MM.1S (cell line): ENCODE measurements at regions not wholly inside any gene's neighbourhood (a gene's known extent, or its start where the extent isn't known, plus 50 kb on each side); places are given as distances from the start of the nearest gene placed in this dataset.

ENCODE experiments used
- DNase-seq: peaks from one replicate; pipeline ENCODE4 v3.0.0-alpha.2; 2015
- H2AFZ ChIP-seq: fragments of 300-600 bp; sonication (generic); 2 replicates; pipeline ENCODE4 v1.6.0; 2016; ENCODE audit warnings: antibody characterized with exemption, low read length
- H3F3A ChIP-seq: fragments of 300-600 bp; sonication (generic); 2 replicates; pipeline ENCODE4 v1.6.1; 2016; ENCODE audit warnings: mild to moderate bottlenecking, antibody characterized with exemption, low read length, moderate library complexity, mixed read lengths; ENCODE audit not compliant: insufficient read depth
- H3K27ac ChIP-seq: fragments of 300-600 bp; sonication (generic); 2 replicates; pipeline ENCODE4 v1.5.1; 2016; ENCODE audit warnings: mild to moderate bottlenecking, low read length
- H3K27me3 ChIP-seq: fragments of 300-600 bp; sonication (generic); replicated peaks from 2 replicates; pipeline ENCODE4 v1.6.0; 2016; ENCODE audit warnings: low read length; ENCODE audit not compliant: insufficient read depth
- H3K36me3 ChIP-seq: fragments of 300-600 bp; sonication (generic); replicated peaks from 2 replicates; pipeline ENCODE4 v1.6.1; 2016; ENCODE audit warnings: mild to moderate bottlenecking, low read length, mixed read lengths; ENCODE audit not compliant: insufficient read depth
- H3K4me1 ChIP-seq: fragments of 300-600 bp; sonication (generic); 2 replicates; pipeline ENCODE4 v1.6.1; 2016; ENCODE audit warnings: low read length, mixed read lengths
- H3K4me2 ChIP-seq: fragments of 300-600 bp; sonication (generic); 2 replicates; pipeline ENCODE4 v1.6.0; 2016; ENCODE audit warnings: low read depth, low read length
- H3K4me3 ChIP-seq: fragments of 300-600 bp; sonication (generic); 2 replicates; pipeline ENCODE4 v1.5.1; 2016; ENCODE audit warnings: low read length, mixed read lengths
- H3K79me2 ChIP-seq: fragments of 300-600 bp; sonication (generic); 2 replicates; pipeline ENCODE4 v1.6.1; 2016; ENCODE audit warnings: mixed run types, low read length, mixed read lengths
- H3K9ac ChIP-seq: fragments of 300-600 bp; sonication (generic); 2 replicates; pipeline ENCODE4 v1.6.1; 2016; ENCODE audit warnings: low read length, mixed read lengths
- H3K9me2 ChIP-seq: fragments of 300-600 bp; sonication (generic); replicated peaks from 2 replicates; pipeline ENCODE4 v1.6.1; 2016; ENCODE audit warnings: mild to moderate bottlenecking, low read length, mixed read lengths; ENCODE audit not compliant: insufficient read depth
- H3K9me3 ChIP-seq: fragments of 300-600 bp; sonication (generic); replicated peaks from 2 replicates; pipeline ENCODE4 v1.6.1; 2016; ENCODE audit warnings: mild to moderate bottlenecking, low read length, mixed read lengths; ENCODE audit not compliant: insufficient read depth
- H4K20me1 ChIP-seq: fragments of 300-600 bp; sonication (generic); 2 replicates; pipeline ENCODE4 v1.6.1; 2016; ENCODE audit warnings: mild to moderate bottlenecking, low read length, moderate library complexity, mixed read lengths; ENCODE audit not compliant: insufficient read depth
- EZH2 ChIP-seq: fragments of 300-600 bp; sonication (generic); optimal IDR thresholded peaks from 2 replicates; pipeline ENCODE3; 2017; ENCODE audit warnings: low read depth, mild to moderate bottlenecking, antibody characterized with exemption, low read length, mixed read lengths
- EZH2phosphoT487 ChIP-seq: fragments of 300-600 bp; sonication (generic); IDR thresholded peaks from 2 replicates; pipeline ENCODE4 v1.6.1; 2018; ENCODE audit warnings: antibody characterized with exemption, low read length
- TF ChIP-seq, protein P1 (sequence below): fragments of 300-600 bp; sonication (generic); IDR thresholded peaks from 2 replicates; pipeline ENCODE4 v1.5.1; 2016; ENCODE audit warnings: antibody characterized with exemption, low read length, mixed read lengths

DNA sequence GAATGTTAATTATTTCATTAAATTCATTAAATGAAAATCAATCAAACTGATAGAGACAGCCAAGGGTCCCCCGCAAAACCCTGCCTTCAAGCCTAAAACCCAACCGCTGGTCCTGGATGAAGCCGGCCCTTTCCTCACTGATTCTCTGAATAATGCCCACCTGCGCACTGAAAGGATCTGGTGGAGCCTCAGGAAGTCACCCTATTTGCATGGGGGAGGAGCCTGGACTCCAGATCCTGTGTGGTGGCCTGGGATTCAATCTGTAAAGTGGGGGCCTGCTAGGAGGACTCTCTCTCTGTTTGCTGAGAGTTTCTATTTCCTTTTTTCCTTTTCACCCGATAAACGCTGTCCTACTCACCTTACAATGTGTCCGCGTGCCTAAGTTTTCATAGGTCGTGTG lies 97.9 kb upstream of the ADAMTS3 start:
- H4K20me1 ChIP-seq: no peaks in the 10 kb centered on the region
- H3K27ac ChIP-seq: no peak overlapping the region
- no peak overlapping the region for H2AFZ ChIP-seq
- H3K4me1 ChIP-seq: no peaks in the 10 kb centered on the region
- H3K9ac ChIP-seq: no peak overlapping the region
- H3K4me2 ChIP-seq: no peak overlapping the region
- H3K79me2 ChIP-seq: no peaks in the 10 kb centered on the region
- H3K27me3 ChIP-seq: no peaks in the 10 kb centered on the region
- H3K9me3 ChIP-seq: no peaks in the 10 kb centered on the region
- no peaks in the 10 kb centered on the region for H3K36me3 ChIP-seq
- no peaks in the 10 kb centered on the region for H3K9me2 ChIP-seq
- no peak for DNase-seq
- no peaks in the 10 kb centered on the region for H3F3A ChIP-seq
- H3K4me3 ChIP-seq: no peak overlapping the region
- no peak for TF ChIP-seq EZH2phosphoT487
- TF ChIP-seq, protein P1, sequence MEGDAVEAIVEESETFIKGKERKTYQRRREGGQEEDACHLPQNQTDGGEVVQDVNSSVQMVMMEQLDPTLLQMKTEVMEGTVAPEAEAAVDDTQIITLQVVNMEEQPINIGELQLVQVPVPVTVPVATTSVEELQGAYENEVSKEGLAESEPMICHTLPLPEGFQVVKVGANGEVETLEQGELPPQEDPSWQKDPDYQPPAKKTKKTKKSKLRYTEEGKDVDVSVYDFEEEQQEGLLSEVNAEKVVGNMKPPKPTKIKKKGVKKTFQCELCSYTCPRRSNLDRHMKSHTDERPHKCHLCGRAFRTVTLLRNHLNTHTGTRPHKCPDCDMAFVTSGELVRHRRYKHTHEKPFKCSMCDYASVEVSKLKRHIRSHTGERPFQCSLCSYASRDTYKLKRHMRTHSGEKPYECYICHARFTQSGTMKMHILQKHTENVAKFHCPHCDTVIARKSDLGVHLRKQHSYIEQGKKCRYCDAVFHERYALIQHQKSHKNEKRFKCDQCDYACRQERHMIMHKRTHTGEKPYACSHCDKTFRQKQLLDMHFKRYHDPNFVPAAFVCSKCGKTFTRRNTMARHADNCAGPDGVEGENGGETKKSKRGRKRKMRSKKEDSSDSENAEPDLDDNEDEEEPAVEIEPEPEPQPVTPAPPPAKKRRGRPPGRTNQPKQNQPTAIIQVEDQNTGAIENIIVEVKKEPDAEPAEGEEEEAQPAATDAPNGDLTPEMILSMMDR: no peak
- TF ChIP-seq EZH2: no peak

DNA sequence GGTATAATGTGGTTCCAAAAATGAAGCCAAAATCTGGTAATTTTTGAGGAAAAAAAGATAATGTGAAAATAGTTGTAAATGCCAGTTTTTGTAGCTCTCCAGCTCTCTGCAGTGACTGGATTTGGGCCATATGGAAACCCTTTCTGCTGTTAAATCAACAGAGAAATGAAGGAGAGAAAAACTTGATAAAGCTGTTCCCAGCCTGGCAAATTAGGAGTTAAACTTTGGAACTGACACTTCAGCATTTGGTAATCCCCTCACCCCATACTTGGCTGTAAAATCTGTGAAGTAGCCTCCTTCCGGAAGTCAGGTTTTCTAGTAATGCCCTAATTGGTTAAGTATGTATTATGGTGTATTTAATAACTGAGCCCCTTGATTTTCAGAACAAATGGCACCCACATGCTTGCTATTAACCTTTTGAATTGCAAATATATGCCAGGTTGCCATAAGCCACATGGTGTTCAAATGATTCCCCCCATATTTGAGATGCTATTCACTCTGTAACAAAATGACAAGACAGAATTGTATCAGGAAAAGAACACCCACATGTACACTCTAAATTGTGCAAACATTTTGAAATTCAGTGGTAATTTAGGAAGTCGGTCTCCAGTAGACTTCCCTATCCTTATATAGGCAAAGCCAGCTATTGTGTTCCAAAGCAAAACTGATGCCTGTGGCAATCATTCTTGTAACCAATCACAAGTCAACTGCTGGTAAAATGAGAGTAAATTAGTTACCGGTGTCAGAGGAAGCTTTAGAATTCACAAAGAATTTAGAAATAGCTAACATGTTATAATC lies 96.3 kb upstream of the ADAMTS3 start:
- Histone ChIP-seq H4K20me1 (no peaks in the 10 kb centered on the region), H2AFZ (no peak overlapping the region), H3F3A (no peaks in the 10 kb centered on the region), H3K27ac (no peak overlapping the region), H3K4me3 (no peak overlapping the region), H3K9me3 (no peaks in the 10 kb centered on the region), H3K9me2 (no peaks in the 10 kb centered on the region), H3K36me3 (no peaks in the 10 kb centered on the region), H3K4me1 (no peaks in the 10 kb centered on the region), H3K79me2 (no peaks in the 10 kb centered on the region), H3K27me3 (no peaks in the 10 kb centered on the region), H3K4me2 (no peak overlapping the region), H3K9ac (no peak overlapping the region)
- no peak for DNase-seq
- TF ChIP-seq EZH2 (no peak), EZH2phosphoT487 (no peak)

DNA sequence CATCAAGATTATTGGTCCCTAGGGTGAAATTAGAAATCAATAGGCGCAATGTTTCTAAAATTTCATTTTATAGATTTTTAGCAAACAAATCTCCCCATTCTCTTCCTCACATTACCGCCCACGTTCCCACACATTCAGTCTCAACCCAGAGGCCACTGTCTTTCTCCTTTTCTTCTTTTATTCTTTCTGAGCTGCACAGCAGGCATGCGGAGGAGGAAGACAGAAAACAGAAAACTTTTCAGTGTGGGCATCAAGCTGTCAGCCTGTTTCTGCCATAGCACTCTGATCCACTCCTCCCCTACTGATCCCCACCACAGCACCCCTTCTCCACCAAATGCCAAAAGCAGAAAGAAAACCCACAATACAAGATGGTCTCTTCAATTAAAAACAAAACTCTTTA lies 94.8 kb upstream of the ADAMTS3 start:
- H3K27ac ChIP-seq: no peak overlapping the region
- no peak overlapping the region for H3K4me2 ChIP-seq
- H3F3A ChIP-seq: no peaks in the 10 kb centered on the region
- no peaks in the 10 kb centered on the region for H3K79me2 ChIP-seq
- H3K27me3 ChIP-seq: no peaks in the 10 kb centered on the region
- H3K36me3 ChIP-seq: no peaks in the 10 kb centered on the region
- H3K9ac ChIP-seq: no peak overlapping the region
- H2AFZ ChIP-seq: no peak overlapping the region
- H4K20me1 ChIP-seq: no peaks in the 10 kb centered on the region
- no peaks in the 10 kb centered on the region for H3K9me2 ChIP-seq
- H3K4me3 ChIP-seq: no peak overlapping the region
- no peaks in the 10 kb centered on the region for H3K4me1 ChIP-seq
- TF ChIP-seq EZH2phosphoT487 (no peak), EZH2 (no peak)
- TF ChIP-seq, protein P1: no peak
- H3K9me3 ChIP-seq: no peaks in the 10 kb centered on the region
- DNase-seq: no peak

DNA sequence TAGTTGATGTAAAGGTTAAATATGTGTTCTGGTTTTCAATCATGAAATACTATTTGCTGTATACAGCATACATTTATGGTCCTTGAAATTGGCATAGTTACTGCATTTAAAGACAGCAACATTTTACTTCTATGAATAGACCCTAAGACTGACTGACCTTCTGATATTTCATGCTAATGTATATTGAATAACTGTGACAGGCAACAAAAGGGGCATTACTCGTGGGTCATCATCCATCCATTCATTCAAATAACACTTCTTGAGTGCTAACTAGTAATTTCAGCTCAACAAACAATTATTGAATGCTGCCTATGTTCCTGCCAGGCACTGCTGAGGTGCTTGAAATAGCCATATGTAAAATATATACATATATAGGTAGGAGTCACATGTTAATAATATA lies 92.8 kb upstream of the ADAMTS3 start:
- Histone ChIP-seq H3K9me2 (no peaks in the 10 kb centered on the region), H3K27me3 (no peaks in the 10 kb centered on the region), H4K20me1 (no peaks in the 10 kb centered on the region), H3F3A (no peaks in the 10 kb centered on the region), H3K4me3 (no peak overlapping the region), H3K4me2 (no peak overlapping the region), H3K27ac (no peak overlapping the region), H3K9me3 (no peaks in the 10 kb centered on the region), H3K79me2 (no peaks in the 10 kb centered on the region), H3K9ac (no peak overlapping the region), H3K36me3 (no peaks in the 10 kb centered on the region), H3K4me1 (no peaks in the 10 kb centered on the region), H2AFZ (no peak overlapping the region)
- no peak for DNase-seq
- TF ChIP-seq EZH2 (no peak), EZH2phosphoT487 (no peak)
- TF ChIP-seq, protein P1: no peak
